PC-9 (cell line): ENCODE measurements at regions not wholly inside any gene's neighbourhood (a gene's known extent, or its start where the extent isn't known, plus 50 kb on each side); places are given as distances from the start of the nearest gene placed in this dataset.

Source experiments
- CTCF ChIP-seq: fragments of 200-600 bp; sonication (generic); conservative IDR thresholded peaks from 2 replicates; pipeline ENCODE4 v1.6.1; 2017; ENCODE audit warnings: mixed run types, antibody characterized with exemption, mild to moderate bottlenecking, moderate library complexity
- EZH2 ChIP-seq: fragments of 200-600 bp; sonication (generic); IDR thresholded peaks from 2 replicates; pipeline ENCODE4 v1.8.0; 2017; ENCODE audit warnings: antibody characterized with exemption, low read depth

GRCh38 chr6:145340256-145340655, 395.1 kb downstream of the EPM2A start:
- TF ChIP-seq EZH2 (no peak), CTCF (no peak)
